Loucy (cell line): ENCODE measurements at regions not wholly inside any gene's neighbourhood (a gene's known extent, or its start where the extent isn't known, plus 50 kb on each side); places are given as distances from the start of the nearest gene placed in this dataset.

Experiments used
- H2AFZ ChIP-seq: fragments of 200-600 bp; sonication (generic); 2 replicates; pipeline ENCODE4 v1.6.0; 2016; ENCODE audit warnings: antibody characterized with exemption, mild to moderate bottlenecking, low read length, moderate library complexity
- H3F3A ChIP-seq: fragments of 200-600 bp; 2 replicates; pipeline ENCODE4 v1.6.0; 2016; ENCODE audit warnings: antibody characterized with exemption, low read depth, mild to moderate bottlenecking
- H3K27me3 ChIP-seq: fragments of 200-600 bp; sonication (generic); 2 replicates; pipeline ENCODE4 v1.6.1; 2014; ENCODE audit warnings: low read length, mild to moderate bottlenecking; ENCODE audit not compliant: insufficient read depth, poor library complexity, severe bottlenecking
- H3K36me3 ChIP-seq: fragments of 200-600 bp; sonication (generic); 2 replicates; pipeline ENCODE4 v1.6.1; 2016; ENCODE audit warnings: low read length; ENCODE audit not compliant: insufficient read depth
- H3K4me1 ChIP-seq: fragments of 200-600 bp; sonication (generic); 2 replicates; pipeline ENCODE4 v1.5.1; 2014; ENCODE audit warnings: low read length, mild to moderate bottlenecking; ENCODE audit not compliant: insufficient read depth, poor library complexity, severe bottlenecking
- H3K4me2 ChIP-seq: fragments of 200-600 bp; sonication (generic); 2 replicates; pipeline ENCODE4 v1.6.0; 2014; ENCODE audit warnings: antibody characterized with exemption, low read length, low read depth, mild to moderate bottlenecking; ENCODE audit not compliant: poor library complexity, severe bottlenecking
- H3K4me3 ChIP-seq: fragments of 200-600 bp; sonication (generic); 2 replicates; pipeline ENCODE4 v1.5.1; 2014; ENCODE audit warnings: low read length, mild to moderate bottlenecking, mixed read lengths; ENCODE audit not compliant: poor library complexity, severe bottlenecking
- H3K79me2 ChIP-seq: fragments of 200-600 bp; sonication (generic); 2 replicates; pipeline ENCODE4 v1.6.1; 2014; ENCODE audit warnings: low read length; ENCODE audit not compliant: insufficient read depth
- H3K9ac ChIP-seq: fragments of 200-600 bp; sonication (generic); 2 replicates; pipeline ENCODE4 v1.6.0; 2014; ENCODE audit warnings: mild to moderate bottlenecking, low read depth, low read length, moderate library complexity; ENCODE audit not compliant: poor library complexity, severe bottlenecking
- H3K9me2 ChIP-seq: fragments of 200-600 bp; sonication (generic); replicated peaks from 2 replicates; pipeline ENCODE4 v1.6.1; 2016; ENCODE audit warnings: low read depth, low read length, mixed read lengths
- H3K9me3 ChIP-seq: fragments of 200-600 bp; sonication (generic); 2 replicates; pipeline ENCODE4 v1.6.1; 2014; ENCODE audit warnings: mild to moderate bottlenecking, antibody characterized with exemption, low read length, low read depth; ENCODE audit not compliant: insufficient read depth
- H4K20me1 ChIP-seq: fragments of 200-600 bp; sonication (generic); 2 replicates; pipeline ENCODE4 v1.6.0; 2014; ENCODE audit warnings: antibody characterized with exemption, low read length, mild to moderate bottlenecking; ENCODE audit not compliant: insufficient read depth, poor library complexity, severe bottlenecking
- CTCF ChIP-seq: fragments of 200-600 bp; sonication (generic); conservative IDR thresholded peaks from 2 replicates; pipeline ENCODE4 v1.5.1; 2014; ENCODE audit warnings: mild to moderate bottlenecking, antibody characterized with exemption, low read length
- EZH2phosphoT487 ChIP-seq: fragments of 200-600 bp; IDR thresholded peaks from 2 replicates; pipeline ENCODE4 v1.6.1; 2018; ENCODE audit warnings: antibody characterized with exemption, mild to moderate bottlenecking, moderate library complexity, borderline replicate concordance

- Histone ChIP-seq H3K4me2 (no peak overlapping the region), H3K9ac (no peak overlapping the region), H3K9me3 (no peaks in the 10 kb centered on the region), H3F3A (no peaks in the 10 kb centered on the region), H3K4me3 (no peak overlapping the region), H3K79me2 (no peaks in the 10 kb centered on the region), H3K27me3 (no peaks in the 10 kb centered on the region), H4K20me1 (no peaks in the 10 kb centered on the region), H2AFZ (no peak overlapping the region), H3K9me2 (no peaks in the 10 kb centered on the region), H3K4me1 (no peaks in the 10 kb centered on the region), H3K36me3 (no peaks in the 10 kb centered on the region)
- TF ChIP-seq EZH2phosphoT487 (no peak), CTCF (no peak)
Observed at GRCh38 chr6:66238851-66239250, 531.8 kb upstream of the EYS start.

GRCh38 chr6:66232890-66233289, 525.9 kb upstream of the EYS start:
- H3F3A ChIP-seq: no peaks in the 10 kb centered on the region
- no peaks in the 10 kb centered on the region for H3K4me1 ChIP-seq
- H3K9me3 ChIP-seq: no peaks in the 10 kb centered on the region
- H3K4me3 ChIP-seq: no peak overlapping the region
- no peaks in the 10 kb centered on the region for H3K36me3 ChIP-seq
- no peaks in the 10 kb centered on the region for H3K27me3 ChIP-seq
- no peak overlapping the region for H3K4me2 ChIP-seq
- no peaks in the 10 kb centered on the region for H3K79me2 ChIP-seq
- no peak overlapping the region for H2AFZ ChIP-seq
- TF ChIP-seq EZH2phosphoT487: no peak
- no peak for TF ChIP-seq CTCF
- no peak overlapping the region for H3K9ac ChIP-seq
- no peaks in the 10 kb centered on the region for H3K9me2 ChIP-seq
- no peaks in the 10 kb centered on the region for H4K20me1 ChIP-seq

- H3K27me3 ChIP-seq: no peaks in the 10 kb centered on the region
- H3K4me1 ChIP-seq: no peaks in the 10 kb centered on the region
- no peak overlapping the region for H3K4me2 ChIP-seq
- no peaks in the 10 kb centered on the region for H4K20me1 ChIP-seq
- no peak overlapping the region for H2AFZ ChIP-seq
- H3K9me3 ChIP-seq: no peaks in the 10 kb centered on the region
- H3K9me2 ChIP-seq: no peaks in the 10 kb centered on the region
- H3F3A ChIP-seq: no peaks in the 10 kb centered on the region
- TF ChIP-seq EZH2phosphoT487 (no peak), CTCF (no peak)
- no peaks in the 10 kb centered on the region for H3K36me3 ChIP-seq
- H3K79me2 ChIP-seq: no peaks in the 10 kb centered on the region
- H3K9ac ChIP-seq: no peak overlapping the region
- H3K4me3 ChIP-seq: no peak overlapping the region
Observed at GRCh38 chr6:66230591-66230990, 523.6 kb upstream of the EYS start.
